Endodermal cell (in vitro differentiated cells): ENCODE measurements at regions not wholly inside any gene's neighbourhood (a gene's known extent, or its start where the extent isn't known, plus 50 kb on each side); places are given as distances from the start of the nearest gene placed in this dataset.

Experiments used
- DNase-seq: peaks from one replicate; pipeline ENCODE4 v3.0.0-alpha.2; 2017
- H3K27ac ChIP-seq: 2 replicates; pipeline ENCODE4 v1.5.1; 2013; ENCODE audit warnings: mild to moderate bottlenecking, low read depth, low read length, moderate library complexity
- H3K27me3 ChIP-seq: 2 replicates; pipeline ENCODE4 v1.6.1; 2013; ENCODE audit warnings: mild to moderate bottlenecking, low read length, moderate library complexity; ENCODE audit not compliant: insufficient read depth, control insufficient read depth, poor library complexity, severe bottlenecking
- H3K36me3 ChIP-seq: 2 replicates; pipeline ENCODE4 v1.7.0; 2013; ENCODE audit warnings: mild to moderate bottlenecking, low read length, moderate library complexity; ENCODE audit not compliant: control insufficient read depth, insufficient read depth
- H3K4me1 ChIP-seq: one replicate; pipeline ENCODE4 v1.7.0; 2013; ENCODE audit warnings: low read length; ENCODE audit not compliant: control insufficient read depth, insufficient read depth
- H3K4me3 ChIP-seq: 2 replicates; pipeline ENCODE4 v1.5.1; 2013; ENCODE audit warnings: mild to moderate bottlenecking, low read length, moderate library complexity
- H3K9ac ChIP-seq: 2 replicates; pipeline ENCODE4 v1.6.1; 2013; ENCODE audit warnings: mild to moderate bottlenecking, low read length, moderate library complexity; ENCODE audit not compliant: poor library complexity, severe bottlenecking; ENCODE audit errors: extremely low read depth
- H3K9me3 ChIP-seq: 2 replicates; pipeline ENCODE4 v1.6.1; 2013; ENCODE audit warnings: mild to moderate bottlenecking, low read length, moderate library complexity; ENCODE audit not compliant: control insufficient read depth
- H3K27ac Mint-ChIP-seq: 2 replicates; pipeline ENCODE4 v1.8.0; 2020; ENCODE audit warnings: mixed read lengths
- H3K27me3 Mint-ChIP-seq: 2 replicates; pipeline ENCODE4 v1.8.0; 2021; ENCODE audit warnings: mild to moderate bottlenecking, mixed read lengths; ENCODE audit not compliant: insufficient read depth
- H3K36me3 Mint-ChIP-seq: 2 replicates; pipeline ENCODE4 v1.8.0; 2020; ENCODE audit warnings: low read depth, mixed read lengths
- H3K4me1 Mint-ChIP-seq: 2 replicates; pipeline ENCODE4 v1.8.0; 2020; ENCODE audit warnings: mixed read lengths
- H3K4me3 Mint-ChIP-seq: 2 replicates; pipeline ENCODE4 v1.8.0; 2020; ENCODE audit warnings: mild to moderate bottlenecking, moderate library complexity, mixed read lengths
- H3K9me3 Mint-ChIP-seq: 2 replicates; pipeline ENCODE4 v1.8.0; 2020; ENCODE audit warnings: mild to moderate bottlenecking, mixed read lengths
- CTCF ChIP-seq: fragments of 200-600 bp; sonication (generic); conservative IDR thresholded peaks from 2 replicates; pipeline ENCODE4 v1.5.0; 2021; ENCODE audit warnings: antibody characterized with exemption, mild to moderate bottlenecking
- WGBS, 2 experiments: methylation state at CpG; one replicate each; pipeline versions ENCODE4 v1.1.5 to v1.1.7; 2013; ENCODE audit warnings: missing lambda C conversion rate in 2 of 2, mixed read lengths in 1 of 2; ENCODE audit not compliant: insufficient coverage in 1 of 2, insufficient read length in 1 of 2; 5-methylcytosine and 5-hydroxymethylcytosine counted together

DNA sequence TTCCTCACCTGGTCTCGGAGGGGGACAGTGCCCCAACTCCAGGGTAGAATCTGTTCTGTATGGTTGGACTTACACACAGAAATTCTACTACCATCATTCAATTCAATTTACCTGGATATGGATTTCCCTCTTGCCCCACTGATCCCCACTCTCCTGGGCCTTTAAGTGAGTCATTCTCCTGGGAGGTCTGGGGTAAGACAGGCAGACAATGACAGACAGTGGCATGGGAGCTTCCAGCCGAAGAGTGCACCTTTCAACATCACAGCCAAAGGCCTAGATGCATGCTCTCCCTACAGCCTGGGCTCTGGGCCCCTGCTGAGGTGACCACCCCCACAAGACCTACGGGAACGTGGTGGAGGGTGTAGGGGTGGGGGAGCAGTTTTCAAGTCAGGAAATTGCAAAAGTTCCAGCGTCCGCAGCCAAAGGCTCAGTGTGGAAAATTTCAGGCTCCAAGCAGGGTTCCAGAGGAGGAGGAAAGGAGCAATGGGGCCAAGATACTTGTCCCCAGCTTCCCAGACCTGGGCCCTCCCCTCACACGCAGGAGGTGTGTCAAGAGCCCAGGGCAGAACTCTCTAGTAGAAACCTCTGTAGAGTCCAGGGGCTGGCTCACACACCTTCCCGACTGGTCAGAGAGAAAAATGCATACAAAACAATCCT lies 296.4 kb downstream of the CYP26B1 start:
- H3K27me3 Mint-ChIP-seq, result peaks cover 3% of the 10 kb centered on the region
- Histone ChIP-seq H3K27ac (no peak overlapping the region), H3K4me1 (no peaks in the 10 kb centered on the region), H3K27me3 (no peaks in the 10 kb centered on the region), H3K36me3 (no peaks in the 10 kb centered on the region), H3K9ac (no peak overlapping the region), H3K9me3 (no peaks in the 10 kb centered on the region), H3K4me3 (no peak overlapping the region)
- no peak for TF ChIP-seq CTCF
- DNase-seq, result peak; percentile 35
- H3K36me3 Mint-ChIP-seq, result no peaks in the 10 kb centered on the region
- H3K9me3 Mint-ChIP-seq, result no peaks in the 10 kb centered on the region
- H3K4me1 Mint-ChIP-seq, result no peaks in the 10 kb centered on the region
- H3K27ac Mint-ChIP-seq, result no peak overlapping the region
- 71 to 80% methylated on average over 4 to 8 of the region's 8 CpGs for WGBS, 2 experiments
- no peak overlapping the region for H3K4me3 Mint-ChIP-seq

DNA sequence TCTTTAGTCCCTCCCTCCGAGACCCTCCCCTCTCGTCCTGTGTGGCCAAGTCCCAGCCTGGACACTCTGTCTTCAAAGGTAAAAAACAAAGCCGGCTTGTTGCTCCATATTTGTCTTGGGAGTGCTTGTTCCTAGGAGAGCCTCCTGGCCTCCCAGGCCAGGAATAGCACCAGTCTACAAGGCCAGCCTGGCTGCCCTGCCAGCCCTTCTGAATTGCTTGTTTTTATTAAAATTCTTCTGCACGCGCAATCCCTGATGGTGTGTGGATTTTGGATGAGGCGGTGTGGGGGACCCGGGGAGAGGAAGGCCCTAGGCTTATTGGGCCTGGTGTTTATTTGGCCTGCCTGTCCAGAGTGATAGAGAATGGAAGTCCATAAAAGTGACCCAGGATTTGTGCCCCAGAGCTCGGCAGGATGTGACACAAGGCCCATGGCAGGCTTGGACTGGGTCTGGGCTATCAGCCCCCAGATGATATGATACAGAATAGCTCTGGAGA lies 297.3 kb downstream of the CYP26B1 start:
- peaks cover 3% of the 10 kb centered on the region for H3K27me3 Mint-ChIP-seq
- no peaks in the 10 kb centered on the region for H3K36me3 Mint-ChIP-seq
- H3K9me3 ChIP-seq, result no peaks in the 10 kb centered on the region
- no peaks in the 10 kb centered on the region for H3K4me1 ChIP-seq
- H3K27ac ChIP-seq, result no peak overlapping the region
- 88 to 94% methylated on average over 2 to 8 of the region's 8 CpGs for WGBS, 2 experiments
- no peak overlapping the region for H3K4me3 Mint-ChIP-seq
- H3K27me3 ChIP-seq, result no peaks in the 10 kb centered on the region
- TF ChIP-seq CTCF, result no peak
- no peak overlapping the region for H3K27ac Mint-ChIP-seq
- H3K9me3 Mint-ChIP-seq, result no peaks in the 10 kb centered on the region
- no peaks in the 10 kb centered on the region for H3K36me3 ChIP-seq
- DNase-seq, result peak; percentile 33
- H3K4me1 Mint-ChIP-seq, result no peaks in the 10 kb centered on the region
- H3K9ac ChIP-seq, result no peak overlapping the region
- no peak overlapping the region for H3K4me3 ChIP-seq

- no peaks in the 10 kb centered on the region for H3K4me1 ChIP-seq
- H3K27me3 Mint-ChIP-seq, result no peaks in the 10 kb centered on the region
- H3K27ac Mint-ChIP-seq, result no peak overlapping the region
- H3K36me3 Mint-ChIP-seq, result no peaks in the 10 kb centered on the region
- peak; percentile 58 for DNase-seq
- H3K9me3 ChIP-seq, result no peaks in the 10 kb centered on the region
- H3K27me3 ChIP-seq, result no peaks in the 10 kb centered on the region
- H3K36me3 ChIP-seq, result no peaks in the 10 kb centered on the region
- H3K4me3 ChIP-seq, result no peak overlapping the region
- no peak for TF ChIP-seq CTCF
- no peak overlapping the region for H3K4me3 Mint-ChIP-seq
- WGBS, 2 experiments, result 83 to 95% methylated on average over 7 to 10 of the region's 10 CpGs
- no peak overlapping the region for H3K9ac ChIP-seq
- no peaks in the 10 kb centered on the region for H3K9me3 Mint-ChIP-seq
- no peak overlapping the region for H3K27ac ChIP-seq
- no peaks in the 10 kb centered on the region for H3K4me1 Mint-ChIP-seq
These were observed 297.9 kb downstream of the CYP26B1 start for GRCh38 chr2:71849607-71850305.
